Stimulated activated CD8-positive, alpha-beta memory T cell treated with anti-CD3 and anti-CD28 coated beads, Interleukin-7, amount 100 ng/mL, for 24 hours (primary cell): ENCODE measurements at regions not wholly inside any gene's neighbourhood (a gene's known extent, or its start where the extent isn't known, plus 50 kb on each side); places are given as distances from the start of the nearest gene placed in this dataset.
"Not testable (repeated sequence)": the region's sequence is repeated elsewhere in the genome, so short reads cannot be mapped to it uniquely, and the experiment has no call there.

Source experiments
- DNase-seq: peaks from one replicate; pipeline ENCODE4 v3.0.0-alpha.2; 2020; ENCODE audit warnings: low read depth

DNA sequence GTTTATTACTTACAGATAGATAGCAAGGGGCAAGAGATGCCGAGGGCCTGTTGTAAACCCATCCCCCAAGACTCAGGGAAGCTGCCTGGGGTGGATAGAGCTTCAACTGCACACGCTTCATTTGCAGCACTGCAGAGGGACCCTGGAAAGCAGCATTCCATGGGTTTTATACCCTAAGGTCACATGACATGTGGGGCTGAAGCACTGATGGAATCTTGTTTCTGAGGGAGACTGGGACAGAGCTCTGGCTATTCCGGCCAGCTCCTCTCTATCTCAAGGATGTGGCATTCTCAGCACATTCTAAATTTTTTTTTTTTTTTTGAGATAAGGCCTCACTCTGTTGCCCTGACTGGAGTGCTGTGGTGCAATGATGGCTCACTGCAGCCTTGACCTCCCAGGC lies 300.1 kb downstream of the MYCN start:
- no peak for DNase-seq

GRCh38 chr2:16239296-16239850 lies 299.0 kb downstream of the MYCN start:
- DNase-seq, result no peak

- DNase-seq, result no peak
Measured at GRCh38 chr2:16238786-16239185, 298.4 kb downstream of the MYCN start.

DNA sequence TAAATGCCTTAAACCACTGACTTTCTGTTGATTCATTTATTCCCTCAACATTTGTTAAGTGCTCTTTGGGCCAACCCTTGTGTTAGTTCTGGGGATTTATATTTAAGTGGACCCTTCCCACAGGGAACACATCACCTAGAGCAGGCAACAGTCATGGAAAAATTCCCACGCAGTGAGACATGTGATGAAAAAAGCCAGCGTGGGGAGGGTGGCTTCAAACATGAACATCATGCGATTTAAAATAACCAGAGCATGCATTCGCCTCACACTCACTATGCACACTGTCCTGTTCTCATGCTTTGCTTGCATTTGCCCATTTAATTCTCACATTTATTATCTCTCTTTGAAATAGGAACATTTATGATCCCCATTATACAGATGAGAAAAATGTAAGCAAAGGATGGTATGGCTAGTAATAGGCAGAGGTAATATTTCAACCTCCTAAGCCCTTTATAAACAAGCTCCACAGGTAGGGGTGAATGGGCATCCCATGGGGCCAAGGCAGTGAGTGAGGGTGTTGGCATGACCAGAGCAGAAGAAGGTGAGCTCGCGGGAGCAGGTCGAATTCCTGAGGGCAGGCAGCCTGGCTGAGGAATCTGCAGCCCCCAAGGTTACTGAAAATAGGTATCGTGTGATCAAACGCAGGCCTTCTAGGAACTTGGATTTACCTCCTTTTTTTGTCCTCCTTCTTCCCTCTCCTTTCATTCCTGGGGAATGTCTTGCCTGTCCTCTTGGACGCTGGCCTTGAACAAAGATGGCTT lies 297.8 kb downstream of the MYCN start:
- no peak for DNase-seq

DNA sequence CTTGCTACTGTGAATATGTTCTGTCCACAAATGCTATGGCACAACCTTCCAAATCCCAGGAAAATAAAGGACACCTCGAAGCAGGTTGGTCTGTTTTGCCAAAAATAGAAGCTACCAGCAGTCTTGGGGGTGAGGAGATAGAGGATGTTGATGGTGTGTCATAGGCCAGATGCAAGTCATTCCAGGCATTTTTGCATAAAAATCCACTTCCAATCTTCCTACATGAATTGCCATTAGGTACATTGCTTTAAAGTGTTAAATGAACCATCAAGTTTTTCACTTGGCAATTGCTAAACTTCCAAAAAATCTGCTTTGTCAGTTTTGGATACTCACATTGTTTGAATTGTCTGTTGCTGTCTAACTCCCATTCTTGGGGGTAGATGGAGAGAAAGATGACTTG lies 295.4 kb downstream of the MYCN start:
- DNase-seq, result no peak

GRCh38 chr2:16235291-16235690 lies 294.9 kb downstream of the MYCN start:
- DNase-seq, result not testable (repeated sequence)

- no peak for DNase-seq
Measured at GRCh38 chr2:16228951-16229350, 288.6 kb downstream of the MYCN start.

GRCh38 chr2:16228471-16228870 lies 288.1 kb downstream of the MYCN start:
- DNase-seq, result no peak

DNA sequence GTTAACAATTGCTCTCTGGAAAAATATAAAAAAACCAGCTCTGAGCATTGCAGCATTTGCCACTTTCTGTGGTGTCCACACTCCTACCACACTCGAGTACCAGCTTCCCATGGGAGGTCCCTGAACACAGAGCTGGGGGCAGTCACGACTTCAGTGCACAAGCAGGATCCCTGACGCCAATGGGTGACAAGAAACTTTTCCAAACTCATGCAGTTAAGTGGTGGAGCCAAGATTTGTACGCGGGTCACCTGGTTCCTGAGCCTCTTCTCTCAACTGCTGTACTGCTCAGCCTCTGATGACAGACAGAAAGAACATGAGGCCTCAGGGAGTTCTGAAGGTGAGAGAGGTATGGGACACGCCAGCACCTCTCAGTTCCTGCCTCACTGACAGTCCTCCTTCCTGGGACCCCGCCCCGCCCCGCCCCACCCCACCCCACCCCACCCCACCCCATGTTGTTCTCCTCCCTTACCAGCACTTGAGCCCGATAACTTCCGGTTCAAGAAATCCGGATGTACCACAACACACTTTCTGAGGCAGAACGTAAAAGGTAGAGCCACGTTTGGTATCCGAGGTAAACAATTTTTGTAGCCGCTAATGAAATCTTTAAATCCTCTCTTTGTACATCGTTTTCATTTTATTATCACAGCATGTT lies 287.6 kb downstream of the MYCN start:
- DNase-seq, result no peak

DNA sequence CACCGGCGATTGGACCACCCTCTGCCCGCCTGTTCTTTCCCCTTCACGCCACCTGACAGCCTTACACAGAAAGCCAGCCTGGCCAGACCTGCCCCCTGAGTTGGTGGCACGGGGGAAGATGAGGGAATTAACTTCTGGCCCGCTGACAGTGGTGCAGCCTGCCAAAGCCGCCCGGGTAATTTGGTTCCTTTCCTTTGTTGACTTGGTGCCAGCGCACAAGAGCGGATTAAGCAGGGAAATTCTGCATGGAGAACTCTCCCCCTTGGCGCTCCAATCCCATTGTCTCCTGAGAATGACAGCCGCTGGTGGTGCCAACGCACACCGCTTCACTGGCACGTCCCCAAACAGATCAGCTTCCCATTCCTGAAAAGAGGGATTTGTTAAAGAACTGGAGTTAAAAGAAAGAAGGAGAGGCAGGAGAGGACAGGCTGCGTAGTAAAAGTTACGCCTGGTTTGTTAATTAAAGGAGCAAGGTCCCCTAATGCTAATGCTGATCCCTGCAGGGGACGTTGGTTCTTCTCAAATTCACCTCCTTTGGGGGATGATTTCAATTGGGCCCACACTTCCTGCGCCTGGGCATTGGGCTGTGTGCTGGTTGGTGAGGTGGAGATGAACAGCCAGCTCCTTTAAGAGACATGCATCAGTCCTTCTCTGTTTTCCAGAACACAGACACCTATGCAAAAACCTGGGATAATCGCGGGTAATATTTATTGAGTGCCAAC lies 286.8 kb downstream of the MYCN start:
- no peak for DNase-seq

GRCh38 chr2:16226381-16226780 lies 286.0 kb downstream of the MYCN start:
- DNase-seq, result no peak

GRCh38 chr2:16225545-16225944 lies 285.2 kb downstream of the MYCN start:
- DNase-seq, result no peak

DNA sequence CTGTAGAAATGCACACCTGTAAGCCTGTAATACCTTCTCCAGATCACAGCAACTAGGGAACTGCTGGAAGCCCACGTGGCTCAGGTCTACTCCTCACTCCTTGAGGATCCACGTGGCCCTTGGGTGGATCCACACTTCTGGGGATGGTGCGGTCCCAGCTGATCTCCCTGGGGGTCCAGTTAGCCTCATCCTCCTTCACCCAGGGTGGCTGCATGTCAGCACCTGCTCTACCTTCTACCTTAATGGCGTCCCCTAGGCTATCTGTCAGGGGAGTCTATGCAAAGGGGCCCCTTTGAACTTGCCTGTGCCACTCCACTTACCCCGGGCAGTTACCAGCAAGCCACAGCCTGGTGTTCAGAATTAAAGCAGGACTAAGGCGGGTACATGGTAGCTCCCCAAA lies 284.7 kb downstream of the MYCN start:
- DNase-seq, result no peak

DNA sequence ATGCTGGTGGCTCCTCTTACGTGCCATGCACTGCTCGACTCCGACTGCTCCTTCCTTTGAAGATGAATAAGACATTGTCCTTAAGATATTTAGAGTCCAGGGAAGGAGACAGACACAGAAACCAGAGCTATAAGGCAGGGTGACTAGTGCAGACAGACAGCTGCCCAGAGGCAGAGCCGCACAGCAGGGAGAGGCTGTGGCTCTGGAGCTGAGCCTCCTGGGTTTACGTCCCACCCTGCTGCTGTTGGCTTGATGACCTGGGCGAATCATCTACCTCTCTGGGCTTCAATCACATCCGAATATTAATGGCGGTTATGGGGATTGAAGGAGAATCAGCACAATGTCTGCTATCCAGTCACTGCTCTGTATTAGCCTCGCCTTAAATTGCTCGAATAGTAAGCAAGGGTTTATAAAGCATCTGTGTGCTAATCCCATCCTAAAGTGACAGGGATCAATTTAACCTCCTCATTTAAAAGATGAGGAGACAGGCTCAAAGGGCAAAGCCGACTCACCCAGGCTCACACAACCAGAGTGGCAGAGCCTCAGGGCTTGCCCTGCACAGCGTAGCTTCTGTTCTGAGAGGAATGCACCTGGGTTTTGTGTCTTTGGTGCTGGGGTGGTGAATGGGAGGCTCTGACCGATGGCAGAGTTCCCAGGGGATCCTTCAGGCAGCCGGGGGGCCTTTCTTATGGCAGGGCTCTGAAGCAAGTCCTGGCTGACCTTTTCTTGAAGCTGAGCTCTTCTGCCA lies 284.1 kb downstream of the MYCN start:
- DNase-seq, result no peak

DNA sequence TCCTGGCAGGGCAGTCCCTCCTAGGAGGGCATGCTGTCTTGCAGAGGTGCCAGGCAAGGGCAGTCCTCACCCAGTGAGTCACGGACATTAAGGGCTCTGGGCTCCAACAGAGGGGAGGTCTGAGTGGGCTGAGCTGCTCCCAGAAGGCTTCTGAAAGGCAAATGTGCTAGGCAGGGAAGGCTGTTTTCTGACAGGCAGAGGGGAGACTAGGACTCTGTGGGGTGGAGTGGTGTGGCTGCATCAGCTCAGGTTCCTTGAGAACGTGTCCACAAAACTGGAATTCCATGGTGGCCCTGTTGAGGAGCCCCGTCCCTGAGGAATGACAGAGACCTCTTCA lies 283.5 kb downstream of the MYCN start:
- DNase-seq, result no peak

DNA sequence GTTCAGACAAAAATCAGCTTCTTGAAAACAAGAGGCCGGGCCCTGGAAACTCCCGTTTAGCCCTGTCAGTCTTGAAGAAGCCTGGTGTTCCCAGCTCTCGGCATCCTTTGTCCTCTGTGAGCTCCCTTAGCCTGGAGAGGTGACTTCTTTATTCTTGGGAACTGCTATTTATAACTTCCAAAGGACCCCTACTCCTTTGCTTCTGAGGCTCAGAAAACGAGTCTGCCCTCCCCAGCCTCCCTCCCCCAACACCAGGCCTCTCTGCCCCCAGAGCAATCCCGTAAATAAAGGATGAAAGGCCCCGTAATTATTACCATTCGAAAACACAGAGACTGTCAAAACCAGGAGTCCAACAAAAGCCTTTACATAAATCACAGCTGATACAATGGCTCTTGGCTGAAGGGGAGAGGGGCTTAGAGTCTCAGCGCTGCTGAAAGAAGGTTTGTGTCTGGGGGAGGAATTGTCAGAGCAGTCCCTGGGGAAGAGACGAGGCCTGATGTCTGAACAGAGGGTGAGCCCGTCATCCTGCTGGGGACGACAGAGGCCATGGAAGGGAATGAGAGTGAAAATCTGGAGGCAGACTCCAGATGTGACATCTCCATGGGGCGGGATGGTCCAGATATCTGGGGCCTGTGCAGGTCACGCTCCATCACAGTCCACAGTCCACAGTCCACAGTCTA lies 283.0 kb downstream of the MYCN start:
- no peak for DNase-seq

DNA sequence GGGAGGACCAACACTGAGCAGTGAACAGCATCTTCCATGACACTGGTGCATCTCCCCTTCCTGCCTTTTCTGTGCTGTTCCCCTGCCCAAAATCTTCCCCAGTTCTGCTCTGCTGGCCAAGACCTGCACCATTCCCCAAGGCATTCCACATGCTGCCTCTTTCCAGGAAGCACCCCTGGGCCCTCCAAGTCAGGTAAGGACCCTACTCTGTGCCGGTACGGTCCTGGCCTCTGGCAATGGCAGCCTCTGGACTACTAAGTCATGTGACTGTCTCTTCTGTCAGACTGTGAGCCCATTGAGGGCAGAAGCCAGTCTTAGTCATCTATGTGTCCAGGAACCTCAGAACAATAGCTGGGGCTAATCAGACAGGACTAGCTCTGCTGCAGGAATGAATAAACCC lies 282.0 kb downstream of the MYCN start:
- no peak for DNase-seq

GRCh38 chr2:16221461-16222010 lies 281.2 kb downstream of the MYCN start:
- DNase-seq, result no peak

GRCh38 chr2:16219292-16219975 lies 279.1 kb downstream of the MYCN start:
- DNase-seq, result no peak

DNA sequence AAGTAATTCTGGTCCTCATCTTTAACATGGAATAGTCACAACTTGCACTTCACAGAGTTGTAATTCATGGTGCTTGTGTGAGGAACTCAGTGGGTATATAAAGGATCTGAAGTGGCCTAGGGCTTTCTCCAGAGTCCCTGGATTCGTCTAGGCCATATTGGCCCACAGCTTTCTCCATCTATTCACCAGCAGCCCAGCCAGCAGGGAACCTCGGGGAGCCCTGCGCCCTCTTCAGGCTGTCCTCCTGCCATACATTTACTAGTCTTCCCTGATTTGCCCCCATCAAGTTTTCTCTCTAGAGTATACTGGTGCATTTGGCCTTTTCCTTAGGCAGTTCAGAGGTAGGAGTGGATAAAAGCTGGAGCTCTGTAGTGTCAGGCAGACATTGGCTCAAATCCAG lies 278.3 kb downstream of the MYCN start:
- no peak for DNase-seq

DNA sequence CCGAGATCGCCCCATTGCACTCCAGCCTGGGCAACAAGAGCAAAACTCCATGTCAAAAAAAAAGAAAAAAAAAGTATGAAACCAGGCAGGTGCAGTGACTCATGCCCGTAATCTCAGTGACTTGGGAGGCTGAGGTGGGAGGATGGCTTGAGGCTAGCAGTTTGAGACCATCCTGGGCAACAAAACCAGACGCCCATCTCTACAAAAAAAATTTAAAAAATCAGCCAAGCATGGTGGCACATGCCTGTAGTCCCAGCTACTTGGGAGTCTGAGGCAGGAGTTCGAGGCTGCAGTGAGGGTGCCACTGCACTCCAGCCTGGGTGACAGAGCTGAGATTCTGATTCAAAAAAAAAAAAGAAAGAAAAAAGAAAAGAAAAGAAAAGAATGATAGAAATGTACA lies 277.8 kb downstream of the MYCN start:
- no peak for DNase-seq
